Renal pelvis (tissue), 1 donor: ENCODE measurements at regions not wholly inside any gene's neighbourhood (a gene's known extent, or its start where the extent isn't known, plus 50 kb on each side); places are given as distances from the start of the nearest gene placed in this dataset.
"Not testable (repeated sequence)": the region's sequence is repeated elsewhere in the genome, so short reads cannot be mapped to it uniquely, and the experiment has no call there.

Source experiments
- DNase-seq: peaks from one replicate; pipeline ENCODE4 v3.0.0-alpha.2; 2013

DNA sequence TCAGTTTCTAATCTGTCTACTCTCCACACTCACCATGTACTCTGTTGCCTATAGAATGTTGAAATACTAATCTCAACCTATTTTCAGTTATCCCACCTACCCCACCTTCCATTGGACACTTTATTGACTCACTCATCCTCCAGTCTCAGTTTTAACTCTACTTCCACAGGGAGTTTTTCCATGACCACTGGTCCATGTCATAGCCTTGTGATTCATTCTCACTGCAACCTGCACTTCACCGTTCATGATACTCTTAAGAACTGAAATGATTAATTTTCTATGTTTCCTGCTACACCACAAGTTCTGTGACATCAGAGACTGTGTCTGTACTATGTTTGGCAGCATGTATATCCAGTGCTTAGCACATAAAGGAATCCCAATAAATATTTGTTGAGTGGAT, 122.8 kb upstream of the HSF2 start:
- no peak for DNase-seq

DNA sequence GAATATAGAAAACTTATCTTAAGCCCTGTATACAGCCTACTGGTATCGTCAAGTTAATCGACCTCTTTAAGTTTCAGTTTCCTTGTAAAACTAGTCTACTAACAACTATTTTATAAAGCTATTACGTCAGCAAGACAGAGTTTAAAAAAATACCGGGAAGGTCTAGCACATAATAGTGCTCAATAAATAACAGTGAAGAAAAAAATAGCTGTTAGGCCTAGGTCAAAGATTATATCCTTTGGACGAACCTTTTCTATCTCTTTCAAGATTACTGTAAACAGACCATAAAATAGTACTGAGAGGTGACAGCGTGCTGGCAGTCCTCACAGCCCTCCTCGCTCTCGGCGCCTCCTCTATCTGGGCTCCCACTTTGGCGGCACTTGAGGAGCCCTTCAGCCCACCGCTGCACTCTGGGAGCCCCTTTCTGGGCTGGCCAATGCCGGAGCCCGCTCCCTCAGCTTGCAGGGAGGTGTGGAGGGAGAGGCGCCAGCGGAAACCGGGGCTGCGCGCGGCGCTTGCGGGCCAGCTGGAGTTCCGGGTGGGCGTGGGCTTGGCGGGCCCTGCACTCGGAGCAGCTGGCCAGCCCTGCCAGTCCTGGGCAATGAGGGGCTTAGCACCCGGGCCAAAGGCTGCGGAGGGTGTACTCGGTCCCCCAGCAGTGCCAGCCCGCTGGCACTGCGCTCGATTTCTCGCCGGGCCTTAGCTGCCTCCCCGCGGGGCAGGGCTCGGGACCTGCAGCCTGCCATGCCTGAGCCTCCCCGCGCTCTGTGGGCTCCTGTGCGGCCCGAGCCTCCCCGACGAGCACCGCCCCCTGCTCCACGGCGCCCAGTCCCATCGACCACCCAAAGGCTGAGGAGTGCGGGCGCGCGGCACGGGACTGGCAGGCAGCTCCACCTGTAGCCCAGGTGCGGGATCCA, 119.1 kb upstream of the HSF2 start:
- DNase-seq: not testable (repeated sequence)

GRCh38 chr6:122283884-122284283, 115.6 kb upstream of the HSF2 start:
- DNase-seq: no peak

DNA sequence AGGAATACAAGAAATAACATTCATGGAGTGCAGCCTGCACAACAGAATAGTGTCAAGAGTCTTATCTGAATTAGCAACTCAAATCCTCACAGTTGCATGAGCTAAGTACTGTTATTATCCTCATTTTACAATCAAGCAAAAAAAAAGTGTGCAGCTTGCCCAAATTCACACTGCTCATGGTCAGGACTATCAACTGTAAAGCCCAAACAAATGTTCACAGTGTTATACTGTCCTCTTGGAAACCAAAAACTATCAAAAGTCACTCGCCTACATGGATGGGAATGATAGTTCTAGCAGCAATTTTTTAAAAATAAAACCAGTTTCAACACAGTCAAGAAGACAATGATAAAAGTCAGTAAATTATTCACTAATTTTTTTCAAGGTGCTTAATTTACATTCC, 114.6 kb upstream of the HSF2 start:
- no peak for DNase-seq

DNA sequence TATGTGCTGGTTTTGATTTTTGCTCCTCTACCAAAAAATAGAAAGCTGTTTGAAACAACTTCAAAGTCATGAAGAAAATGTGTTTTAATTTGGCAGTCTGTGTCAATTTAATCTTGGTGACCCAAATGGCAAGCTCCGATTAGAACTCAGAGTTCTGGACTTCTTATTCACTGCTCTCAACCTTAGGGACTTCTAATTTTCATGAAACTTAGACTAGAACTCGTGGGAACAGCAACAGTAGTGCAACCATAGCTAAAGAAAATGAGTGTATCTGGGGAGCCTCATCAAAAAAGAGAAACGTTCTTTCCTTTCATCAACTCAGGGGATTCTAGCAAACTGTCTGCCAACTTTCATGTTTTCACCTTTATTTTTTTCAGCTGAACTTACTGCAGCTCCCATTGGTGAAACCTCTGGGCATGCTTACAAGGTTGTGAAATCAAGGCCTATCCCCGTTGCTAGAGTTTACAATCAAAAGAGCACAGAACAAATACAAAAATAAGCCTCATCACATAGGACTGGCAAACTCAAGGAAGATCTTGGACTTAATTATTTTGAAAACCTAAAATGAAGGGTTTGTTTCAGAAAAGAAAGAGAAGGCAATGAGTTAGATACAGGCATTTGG, 114.0 kb upstream of the HSF2 start:
- DNase-seq: no peak

- no peak for DNase-seq
Measured at GRCh38 chr6:122286512-122286911, 112.9 kb upstream of the HSF2 start.

GRCh38 chr6:122289762-122290539, 109.5 kb upstream of the HSF2 start:
- peak; percentile 79 for DNase-seq

- no peak for DNase-seq
Measured at GRCh38 chr6:122297010-122297409, 102.4 kb upstream of the HSF2 start.

DNA sequence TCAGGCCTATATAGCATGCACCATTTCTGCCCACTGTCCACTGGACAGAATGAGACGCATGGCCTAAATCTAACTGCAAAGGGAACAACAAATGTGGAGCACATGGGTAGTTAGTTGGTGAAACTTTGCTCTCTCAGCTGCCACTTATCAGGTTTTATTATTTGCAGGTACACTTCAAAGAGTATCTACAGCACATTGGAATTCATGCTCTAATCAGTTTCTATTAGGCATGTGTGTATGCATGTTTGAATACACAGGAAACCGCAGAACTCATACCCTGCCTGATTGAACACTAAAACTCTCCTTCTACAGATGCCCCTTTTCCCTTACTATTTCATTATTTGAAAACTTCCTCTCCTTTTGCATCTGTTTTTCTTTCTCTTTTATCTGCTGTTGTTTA, 97.4 kb upstream of the HSF2 start:
- no peak for DNase-seq

GRCh38 chr6:122307577-122307976, 91.9 kb upstream of the HSF2 start:
- DNase-seq: no peak

DNA sequence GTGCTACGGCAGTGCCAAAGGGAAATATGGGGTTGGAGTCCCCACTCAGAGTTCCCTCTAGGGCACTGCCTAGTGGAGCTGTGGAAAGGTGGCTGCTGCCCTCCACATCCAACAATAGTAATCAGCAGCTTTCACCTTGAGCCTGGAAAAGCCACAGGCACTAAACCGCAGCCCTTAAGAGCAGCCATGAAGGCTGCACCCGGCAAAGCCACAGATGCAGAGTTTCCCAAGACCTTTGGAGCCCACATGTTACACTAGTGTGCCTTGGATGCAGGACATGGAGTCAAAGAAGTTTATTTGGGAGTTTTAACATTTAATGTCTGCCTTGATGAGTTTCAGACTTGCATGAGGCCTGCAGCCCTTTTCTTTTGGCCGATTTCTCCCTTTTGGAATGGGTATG, 91.4 kb upstream of the HSF2 start:
- no peak for DNase-seq

DNA sequence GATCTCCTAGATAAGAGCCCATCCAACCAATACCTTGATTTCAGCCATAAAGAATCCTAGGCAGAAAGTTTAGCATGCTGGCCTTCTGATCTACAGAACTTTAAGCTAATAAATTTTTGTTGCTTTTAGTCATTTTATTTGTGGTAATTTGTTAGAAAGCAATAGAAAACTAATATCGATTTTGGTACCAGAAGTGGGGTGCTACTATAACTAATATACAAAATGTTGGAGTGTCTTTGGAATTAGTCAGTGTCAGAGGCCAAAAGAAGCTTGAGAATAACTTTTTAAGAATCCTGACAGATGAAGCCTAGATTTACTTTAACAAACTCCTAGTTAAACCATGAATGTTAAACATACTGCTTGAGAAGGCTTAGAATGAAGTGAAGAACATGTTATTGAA, 83.6 kb upstream of the HSF2 start:
- no peak for DNase-seq

GRCh38 chr6:122322824-122323223, 76.6 kb upstream of the HSF2 start:
- DNase-seq: no peak

DNA sequence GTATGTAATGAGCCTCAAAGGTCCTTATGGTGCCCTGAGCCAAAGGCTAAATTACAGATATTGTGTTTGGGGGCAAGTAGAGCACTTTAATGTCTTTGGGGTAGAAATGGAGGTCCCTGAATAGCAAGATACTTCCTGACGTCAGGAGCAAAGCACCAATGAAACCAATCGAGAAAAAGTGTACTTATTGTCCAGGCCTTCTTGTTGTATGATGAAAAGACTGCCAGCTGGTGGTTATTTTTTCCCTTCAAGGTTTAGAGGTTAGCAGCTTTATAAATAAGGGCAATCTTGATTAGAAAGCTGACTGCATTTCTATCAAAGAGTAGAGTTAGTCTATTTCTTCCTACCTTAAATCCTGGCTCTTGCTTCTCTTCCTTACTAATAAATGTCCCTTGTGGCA, 76.1 kb upstream of the HSF2 start:
- DNase-seq: no peak

GRCh38 chr6:122330315-122330714, 69.1 kb upstream of the HSF2 start:
- no peak for DNase-seq

GRCh38 chr6:122337645-122338044, 61.8 kb upstream of the HSF2 start:
- DNase-seq: no peak

DNA sequence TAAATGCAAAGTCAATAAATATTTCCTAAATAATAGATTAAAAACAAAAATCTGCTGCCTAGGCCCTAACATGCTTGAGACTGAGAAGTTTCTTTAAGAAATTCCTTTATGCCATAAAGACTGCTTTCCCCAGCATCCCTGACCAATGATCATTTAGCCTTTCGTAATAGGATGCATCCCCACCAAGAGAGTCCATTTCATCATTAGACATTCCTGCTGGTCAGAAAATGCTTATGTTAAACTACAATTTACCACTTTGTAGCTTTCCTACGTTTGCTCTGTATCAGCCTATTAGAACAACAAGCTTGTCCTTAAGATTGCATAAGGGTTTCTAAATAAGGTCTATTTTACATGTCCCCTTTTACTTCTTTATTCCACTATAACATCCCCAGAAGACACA, 59.8 kb upstream of the HSF2 start:
- no peak for DNase-seq

- no peak for DNase-seq
Measured at GRCh38 chr6:122347280-122347679, 52.2 kb upstream of the HSF2 start.

DNA sequence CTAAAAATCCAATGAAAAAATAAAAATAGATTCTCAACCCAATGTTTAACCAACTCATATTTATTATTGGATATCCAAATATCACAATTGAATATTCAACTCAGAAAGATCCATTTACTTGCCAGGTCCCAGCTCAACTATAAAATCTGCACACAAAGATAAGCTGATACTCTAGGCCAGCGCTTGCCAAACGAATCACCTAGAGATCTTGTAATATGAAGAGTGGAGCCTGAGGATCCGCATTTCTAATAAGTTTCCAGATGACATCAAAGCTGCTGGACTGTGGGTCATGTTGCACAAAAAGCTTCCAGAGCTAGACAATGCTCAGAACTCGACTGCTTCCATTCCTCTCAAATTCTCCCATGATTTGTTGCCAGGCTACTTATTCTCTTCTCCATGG, 51.7 kb upstream of the HSF2 start:
- DNase-seq: no peak
